Breast epithelium (tissue), 3 donors: ENCODE measurements at regions not wholly inside any gene's neighbourhood (a gene's known extent, or its start where the extent isn't known, plus 50 kb on each side); places are given as distances from the start of the nearest gene placed in this dataset.

Experiments
- CTCF ChIP-seq, 3 donors: fragments of 450-650 bp; IDR thresholded peaks; one replicate each; pipeline ENCODE4 v1.5.1; 2016 to 2017; ENCODE audit warnings: antibody characterized with exemption in 3 of 3, mild to moderate bottlenecking in 3 of 3, moderate library complexity in 3 of 3
- POLR2A ChIP-seq: fragments of 450-650 bp; IDR thresholded peaks from one replicate; pipeline ENCODE4 v1.6.1; 2016; ENCODE audit warnings: antibody characterized with exemption, mild to moderate bottlenecking, moderate library complexity
- POLR2AphosphoS5 ChIP-seq, 3 donors: sonication (generic); formaldehyde crosslinking; IDR thresholded peaks; one replicate each; pipeline ENCODE4 v1.6.1; 2017; ENCODE audit warnings: antibody characterized with exemption in 3 of 3

GRCh38 chr13:59086147-59086546 is 1077.6 kb downstream of the DIAPH3 start:
- TF ChIP-seq POLR2A, result no peak
- no peak for TF ChIP-seq CTCF (IDR thresholded peaks at IDR 0.05)
- no peak for TF ChIP-seq POLR2AphosphoS5 (IDR thresholded peaks at IDR 0.05)
